Adrenal gland (tissue), 5 donors: ENCODE measurements at regions not wholly inside any gene's neighbourhood (a gene's known extent, or its start where the extent isn't known, plus 50 kb on each side); places are given as distances from the start of the nearest gene placed in this dataset.

Source experiments
- CTCF ChIP-seq, 6 experiments: fragments of 450-650 bp in 4 of 6; fragments of 200-600 bp in 2 of 6; sonication (generic) in 1 of 6; IDR thresholded peaks; 1 replicate in 5 of 6; 2 replicates in 1 of 6; pipeline versions ENCODE4 v1.5.1 to v1.8.0; 2016 to 2021; ENCODE audit warnings: antibody characterized with exemption in 6 of 6, mild to moderate bottlenecking in 2 of 6, moderate library complexity in 1 of 6
- POLR2A ChIP-seq, 2 donors: fragments of 450-650 bp; IDR thresholded peaks; one replicate each; pipeline ENCODE4 v1.6.1; 2017; ENCODE audit warnings: antibody characterized with exemption in 2 of 2, mild to moderate bottlenecking in 2 of 2, moderate library complexity in 1 of 2
- donor health status: DM: no; HTN: no; CAD: no.

GRCh38 chr9:78778318-78778717 lies 481.4 kb downstream of the PSAT1 start:
- TF ChIP-seq CTCF (IDR thresholded peaks at IDR 0.05) (no peak), POLR2A (IDR thresholded peaks at IDR 0.05) (no peak)
